Transverse colon (tissue), 4 donors: ENCODE measurements at regions not wholly inside any gene's neighbourhood (a gene's known extent, or its start where the extent isn't known, plus 50 kb on each side); places are given as distances from the start of the nearest gene placed in this dataset.

Experiments
- DNase-seq: peaks from one replicate; pipeline ENCODE4 v3.0.0-alpha.2; 2019
- H3K27ac ChIP-seq, 4 donors: fragments of 200-600 bp; sonication (generic); 2 replicates each; pipeline ENCODE4 v1.5.1; 2016 to 2018; ENCODE audit warnings: inconsistent platforms in 4 of 4
- H3K27me3 ChIP-seq: fragments of 200-600 bp; sonication (generic); 2 replicates; pipeline ENCODE4 v1.5.1; 2017; ENCODE audit warnings: inconsistent platforms
- H3K36me3 ChIP-seq, 4 donors: fragments of 200-600 bp; sonication (generic); 2 replicates each; pipeline ENCODE4 v1.5.1; 2017 to 2019; ENCODE audit warnings: inconsistent platforms in 4 of 4
- H3K4me1 ChIP-seq, 4 donors: fragments of 200-600 bp; sonication (generic); 2 replicates each; pipeline ENCODE4 v1.5.1; 2017 to 2020; ENCODE audit warnings: inconsistent platforms in 4 of 4
- H3K4me3 ChIP-seq, 4 donors: fragments of 200-600 bp; sonication (generic); 1 replicate in 1 of 4; 2 replicates in 3 of 4; pipeline versions ENCODE4 v1.5.1 to v1.6.1; 2017 to 2019; ENCODE audit warnings: inconsistent platforms in 4 of 4
- H3K9me3 ChIP-seq, 2 donors: fragments of 200-600 bp; sonication (generic); 2 replicates each; pipeline ENCODE4 v1.5.1; 2017 to 2019; ENCODE audit warnings: inconsistent platforms in 2 of 2
- CTCF ChIP-seq, 5 experiments: fragments of 200-600 bp in 3 of 5; fragments of 450-650 bp in 2 of 5; sonication (generic) in 3 of 5; IDR thresholded peaks; 1 replicate in 2 of 5; 2 replicates in 3 of 5; pipeline ENCODE4 v1.5.1; 2016 to 2017; ENCODE audit warnings: antibody characterized with exemption in 5 of 5, inconsistent platforms in 3 of 5, mild to moderate bottlenecking in 2 of 5, moderate library complexity in 1 of 5
- EP300 ChIP-seq: sonication (generic); formaldehyde crosslinking; IDR thresholded peaks from one replicate; pipeline ENCODE4 v1.6.1; 2017; ENCODE audit warnings: antibody characterized with exemption, low read depth
- POLR2A ChIP-seq: fragments of 450-650 bp; IDR thresholded peaks from one replicate; pipeline ENCODE4 v1.6.1; 2016; ENCODE audit warnings: antibody characterized with exemption, mild to moderate bottlenecking, moderate library complexity
- POLR2AphosphoS5 ChIP-seq, 3 donors: sonication (generic); formaldehyde crosslinking; IDR thresholded peaks; one replicate each; pipeline ENCODE4 v1.6.1; 2016; ENCODE audit warnings: antibody characterized with exemption in 3 of 3
- WGBS, 2 donors: methylation state at CpG; one replicate each; pipeline ENCODE4 v1.1.5; 2018; ENCODE audit warnings: low coverage in 1 of 2; 5-methylcytosine and 5-hydroxymethylcytosine counted together
- in situ Hi-C, 4 donors: fragments of 200-750 bp; cut with MboI; loops; one replicate each; pipeline versions ENCODE4 v1.15.0 to v1.15.1; 2017; ENCODE audit warnings: low sequenced_read_pairs in 3 of 4, low pct_ligation_motif_present in 1 of 4, low pct_unique_long_range_greater_than_20kb in 1 of 4
- intact Hi-C: fragments of 100-400 bp; cut with DNase I; formaldehyde crosslinking; loops from one replicate; pipeline ENCODE4 v1.15.1; 2023; ENCODE audit warnings: low total_unique reads

DNA sequence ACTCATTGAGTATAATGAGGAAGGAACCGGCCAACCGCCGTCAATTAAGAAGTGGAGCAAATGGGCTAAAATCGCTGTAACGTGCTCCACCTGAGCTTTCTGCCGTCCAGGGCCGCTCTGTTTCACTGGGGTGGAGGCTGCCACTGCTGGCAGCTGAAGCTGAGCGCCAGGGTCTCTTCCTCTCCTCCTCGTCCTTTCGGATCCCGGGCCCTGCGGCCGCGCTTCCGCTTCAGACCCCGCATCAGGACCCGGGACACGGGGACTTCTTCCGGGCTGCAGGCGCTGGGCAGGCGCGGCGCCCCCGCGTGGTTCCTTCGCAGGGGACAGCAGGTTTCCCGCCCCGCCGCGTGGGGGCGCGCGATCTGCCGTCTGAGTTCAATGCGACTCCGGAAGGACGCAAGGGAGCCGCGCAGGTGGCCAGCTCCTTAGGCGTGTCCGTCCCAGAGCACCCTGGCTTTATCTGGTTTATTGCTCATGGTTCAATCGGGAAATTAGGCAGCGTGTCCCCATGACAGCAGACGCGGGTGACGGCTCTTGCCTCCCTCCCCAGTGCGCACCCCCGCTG lies 519.8 kb downstream of the TRIML1 start:
- no peak for TF ChIP-seq POLR2AphosphoS5 (IDR thresholded peaks at IDR 0.05)
- TF ChIP-seq CTCF (IDR thresholded peaks at IDR 0.05) = no peak
- no peak for TF ChIP-seq EP300
- no peak for TF ChIP-seq POLR2A
- DNase-seq = no peak
- intact Hi-C loops (no loop called here), in situ Hi-C loops (no loop called here)
- Histone ChIP-seq H3K4me3 (no peak overlapping the region), H3K4me1 (no peaks in the 10 kb centered on the region), H3K27me3 (no peaks in the 10 kb centered on the region), H3K36me3 (no peaks in the 10 kb centered on the region), H3K27ac (no peak overlapping the region), H3K9me3 (no peaks in the 10 kb centered on the region)
- WGBS, 2 donors = 91% methylated on average over 15 to 46 of the region's 48 CpGs

DNA sequence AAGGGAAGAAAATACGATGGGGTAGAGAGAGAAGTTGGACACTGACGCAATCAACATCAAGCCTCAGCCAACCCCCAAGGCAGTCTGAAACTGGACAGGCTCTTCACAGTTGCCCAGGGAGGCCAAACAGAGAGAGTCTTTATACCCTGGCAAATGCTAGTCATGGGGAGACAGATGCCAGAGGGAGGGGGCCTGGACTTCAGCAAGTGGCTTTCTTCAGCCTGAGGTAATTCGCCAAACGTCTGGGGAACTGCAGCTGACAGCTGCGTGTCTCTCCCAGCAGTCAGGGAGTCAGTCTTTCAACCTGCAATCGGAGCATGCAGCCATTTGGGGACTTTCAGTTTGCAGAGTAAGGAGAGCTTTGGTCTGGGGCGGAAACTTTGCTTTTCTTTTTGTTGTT lies 521.6 kb downstream of the TRIML1 start:
- TF ChIP-seq POLR2A = no peak
- TF ChIP-seq CTCF (IDR thresholded peaks at IDR 0.05) = no peak
- no peak for TF ChIP-seq EP300
- no peak for TF ChIP-seq POLR2AphosphoS5 (IDR thresholded peaks at IDR 0.05)
- Histone ChIP-seq H3K36me3 (no peaks in the 10 kb centered on the region), H3K4me1 (no peaks in the 10 kb centered on the region), H3K9me3 (no peaks in the 10 kb centered on the region), H3K27me3 (no peaks in the 10 kb centered on the region), H3K27ac (no peak overlapping the region), H3K4me3 (no peak overlapping the region)
- 75 to 89% methylated on average over 2 to 7 of the region's 7 CpGs for WGBS, 2 donors
- intact Hi-C loops = no loop called here
- in situ Hi-C loops = no loop called here
- DNase-seq = no peak

DNA sequence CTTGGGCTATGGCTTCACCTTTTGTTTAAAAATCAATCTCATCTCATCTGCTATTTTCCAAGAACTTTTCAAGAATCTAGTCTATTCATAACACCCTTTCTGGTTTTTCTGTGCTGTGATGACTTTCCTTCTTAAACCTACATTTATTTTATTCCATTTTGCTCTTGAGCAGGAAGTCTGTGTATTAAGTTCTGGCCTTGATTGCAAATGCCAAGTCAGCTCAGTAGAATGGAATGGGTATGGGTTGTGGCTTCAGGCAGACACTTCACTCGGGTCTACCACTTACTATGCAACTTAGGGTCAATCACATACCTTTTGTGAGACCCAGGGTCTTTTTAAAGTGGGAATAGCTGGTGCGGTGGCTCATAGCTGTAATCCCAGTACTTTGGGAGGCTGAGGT lies 522.3 kb downstream of the TRIML1 start:
- WGBS, 2 donors = 79% methylated on average over 2 of the region's 2 CpGs; no CpG with 5 or more reads in 1 of the 2 donors
- Histone ChIP-seq H3K36me3 (no peaks in the 10 kb centered on the region), H3K9me3 (no peaks in the 10 kb centered on the region), H3K27me3 (no peaks in the 10 kb centered on the region), H3K4me1 (no peaks in the 10 kb centered on the region), H3K4me3 (no peak overlapping the region), H3K27ac (no peak overlapping the region)
- TF ChIP-seq EP300 (no peak), CTCF (IDR thresholded peaks at IDR 0.05) (no peak), POLR2A (no peak), POLR2AphosphoS5 (IDR thresholded peaks at IDR 0.05) (no peak)
- in situ Hi-C loops = no loop called here
- intact Hi-C loops = no loop called here
- no peak for DNase-seq

DNA sequence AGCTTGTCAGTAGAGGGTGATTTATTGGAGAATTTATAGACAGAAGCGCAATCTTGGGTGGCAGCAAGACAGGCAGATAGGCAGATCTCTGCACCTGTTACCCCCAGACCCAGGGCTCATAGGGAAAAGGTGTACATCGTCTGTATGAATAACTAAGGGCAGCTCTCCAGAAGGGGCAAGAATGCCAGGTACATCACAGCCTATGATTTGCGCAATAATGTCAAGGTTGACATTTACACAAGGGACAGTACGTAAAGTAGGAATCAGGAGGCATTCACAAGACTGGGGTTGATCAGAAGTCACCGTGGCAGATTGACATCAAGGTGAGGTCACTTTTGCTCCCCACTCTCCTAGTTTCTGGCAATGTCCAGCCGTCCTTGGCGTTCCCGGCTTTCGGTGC lies 524.1 kb downstream of the TRIML1 start:
- Histone ChIP-seq H3K4me1 (no peaks in the 10 kb centered on the region), H3K27me3 (no peaks in the 10 kb centered on the region), H3K4me3 (no peak overlapping the region), H3K9me3 (peaks cover 0 to 2% of the 10 kb centered on the region in 2 donors), H3K36me3 (no peaks in the 10 kb centered on the region), H3K27ac (no peak overlapping the region)
- 83 to 85% methylated on average over 9 of the region's 9 CpGs for WGBS, 2 donors
- DNase-seq = no peak
- intact Hi-C loops = no loop called here
- in situ Hi-C loops = no loop called here
- TF ChIP-seq EP300 = no peak
- TF ChIP-seq POLR2A = no peak
- TF ChIP-seq POLR2AphosphoS5 (IDR thresholded peaks at IDR 0.05) = no peak
- TF ChIP-seq CTCF (IDR thresholded peaks at IDR 0.05) = no peak
